ENCODE measurements at regions not wholly inside any gene's neighbourhood (a gene's known extent, or its start where the extent isn't known, plus 50 kb on each side); places are given as distances from the start of the nearest gene placed in this dataset.
"Not testable (repeated sequence)": the region's sequence is repeated elsewhere in the genome, so short reads cannot be mapped to it uniquely, and the experiment has no call there.

DNA sequence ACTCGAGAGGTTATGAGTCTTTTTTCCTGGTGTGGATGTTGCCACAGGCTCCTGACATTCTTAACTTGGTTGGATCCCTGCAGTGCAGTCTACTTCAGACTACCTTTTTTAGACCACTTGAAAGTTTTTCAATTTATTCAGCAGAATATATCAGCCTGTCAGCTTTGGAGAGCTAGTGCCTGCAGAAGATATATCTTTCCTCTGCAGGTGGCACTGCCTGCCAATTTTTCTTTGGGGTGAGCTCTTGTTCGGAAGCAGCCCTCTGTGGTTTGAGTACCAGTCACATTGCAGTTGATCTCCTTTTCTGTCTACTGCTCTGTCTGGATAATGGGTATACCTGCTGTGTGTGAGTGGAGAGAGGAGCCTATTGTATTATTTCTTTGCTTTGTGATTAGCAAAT lies 730.4 kb downstream of the PRIM2 start:
- TF ChIP-seq, protein P1, sequence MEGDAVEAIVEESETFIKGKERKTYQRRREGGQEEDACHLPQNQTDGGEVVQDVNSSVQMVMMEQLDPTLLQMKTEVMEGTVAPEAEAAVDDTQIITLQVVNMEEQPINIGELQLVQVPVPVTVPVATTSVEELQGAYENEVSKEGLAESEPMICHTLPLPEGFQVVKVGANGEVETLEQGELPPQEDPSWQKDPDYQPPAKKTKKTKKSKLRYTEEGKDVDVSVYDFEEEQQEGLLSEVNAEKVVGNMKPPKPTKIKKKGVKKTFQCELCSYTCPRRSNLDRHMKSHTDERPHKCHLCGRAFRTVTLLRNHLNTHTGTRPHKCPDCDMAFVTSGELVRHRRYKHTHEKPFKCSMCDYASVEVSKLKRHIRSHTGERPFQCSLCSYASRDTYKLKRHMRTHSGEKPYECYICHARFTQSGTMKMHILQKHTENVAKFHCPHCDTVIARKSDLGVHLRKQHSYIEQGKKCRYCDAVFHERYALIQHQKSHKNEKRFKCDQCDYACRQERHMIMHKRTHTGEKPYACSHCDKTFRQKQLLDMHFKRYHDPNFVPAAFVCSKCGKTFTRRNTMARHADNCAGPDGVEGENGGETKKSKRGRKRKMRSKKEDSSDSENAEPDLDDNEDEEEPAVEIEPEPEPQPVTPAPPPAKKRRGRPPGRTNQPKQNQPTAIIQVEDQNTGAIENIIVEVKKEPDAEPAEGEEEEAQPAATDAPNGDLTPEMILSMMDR (IDR thresholded peaks at IDR 0.05) = peak; percentile 11; the same call in 1 of the 2 replicates
- TF ChIP-seq ZFX (IDR thresholded peaks at IDR 0.05; ENCODE audit: borderline replicate concordance) = not testable (repeated sequence)

Data from 22Rv1 (cell line).